ENCODE measurements at regions not wholly inside any gene's neighbourhood (a gene's known extent, or its start where the extent isn't known, plus 50 kb on each side); places are given as distances from the start of the nearest gene placed in this dataset.
"Not testable (repeated sequence)": the region's sequence is repeated elsewhere in the genome, so short reads cannot be mapped to it uniquely, and the experiment has no call there.

DNA sequence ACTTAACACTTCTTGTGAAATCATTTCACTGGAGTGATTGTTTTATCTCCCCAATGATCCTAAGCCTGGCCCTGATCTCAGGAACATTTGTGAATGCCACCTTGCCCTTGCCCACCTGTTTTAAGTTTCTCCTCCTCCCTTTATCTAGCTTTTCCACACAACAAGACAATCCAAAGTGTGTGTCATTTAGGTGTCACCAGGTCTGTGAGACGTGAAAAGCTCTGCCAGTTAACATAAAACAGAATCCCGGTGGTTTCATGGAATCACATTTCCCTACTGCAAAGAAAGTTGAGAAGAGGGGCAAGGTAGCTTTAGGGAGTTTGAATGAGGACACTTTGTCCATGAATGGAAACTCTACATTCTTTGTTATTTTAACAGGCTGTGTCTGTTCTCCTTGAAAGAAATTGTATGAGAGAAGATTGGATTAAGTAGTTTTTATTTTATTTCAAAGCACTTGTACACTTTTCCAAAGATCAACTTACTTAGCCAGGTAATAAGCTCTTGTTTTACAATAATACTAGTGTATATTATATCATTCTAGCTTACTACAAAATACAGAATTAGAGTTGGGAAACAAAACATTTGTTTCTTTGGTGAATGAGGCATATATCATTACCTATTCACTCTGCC lies 239.0 kb downstream of the ISL1 start:
- Histone ChIP-seq H3K4me3 (ENCODE audit: low read length) (no peak overlapping the region), H3K9me3 (ENCODE audit: control insufficient read depth, low read length) (peaks cover 3% of the 10 kb centered on the region), H3K4me1 (ENCODE audit: control insufficient read depth, insufficient read depth, low read length) (peaks cover 2% of the 10 kb centered on the region), H3K36me3 (ENCODE audit: control insufficient read depth, insufficient read depth, low read length, severe bottlenecking) (no peaks in the 10 kb centered on the region), H3K27me3 (replicated peaks; ENCODE audit: control insufficient read depth, insufficient read depth, low read length) (no peaks in the 10 kb centered on the region), H3K9ac (ENCODE audit: low read length) (no peak overlapping the region)
- DNase-seq (ENCODE audit: low read depth): no peak

DNA sequence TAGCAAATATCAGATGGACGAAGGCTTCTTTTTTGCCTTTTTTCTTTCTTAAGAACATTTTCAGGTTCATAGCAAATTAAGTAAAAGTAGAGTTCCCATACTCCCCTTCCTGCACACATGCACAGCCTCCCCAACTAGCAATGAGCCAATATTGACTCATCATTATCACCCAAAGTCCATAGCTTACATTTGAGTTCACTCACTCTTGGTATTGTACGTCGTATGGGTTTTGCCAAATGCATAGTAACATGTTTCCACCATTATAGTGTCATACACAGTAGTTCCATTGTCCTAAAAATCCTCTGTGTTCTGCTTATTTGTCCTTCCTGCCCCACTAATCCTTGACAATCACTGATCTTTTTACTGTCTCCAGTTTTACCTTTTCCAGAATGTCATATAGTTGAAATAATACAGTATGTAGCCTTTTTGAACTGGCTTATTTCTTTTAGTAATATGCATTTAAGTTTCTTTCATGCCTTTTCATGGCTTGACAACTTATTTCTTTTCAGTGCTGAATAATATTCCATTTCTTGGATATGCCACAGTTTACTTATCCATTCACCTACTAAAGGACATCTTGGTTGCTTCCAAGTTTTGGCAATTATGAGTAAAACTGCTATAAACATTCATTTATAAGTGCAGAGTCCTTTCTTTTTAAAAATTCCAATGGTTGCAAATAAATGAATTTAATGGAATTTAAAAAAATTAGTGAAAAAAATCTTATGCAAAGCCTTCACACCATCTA lies 242.1 kb downstream of the ISL1 start:
- Histone ChIP-seq H3K9ac (ENCODE audit: low read length) (no peak overlapping the region), H3K4me1 (ENCODE audit: control insufficient read depth, insufficient read depth, low read length) (peaks cover 2% of the 10 kb centered on the region), H3K36me3 (ENCODE audit: control insufficient read depth, insufficient read depth, low read length, severe bottlenecking) (no peaks in the 10 kb centered on the region), H3K9me3 (ENCODE audit: control insufficient read depth, low read length) (peaks cover 3% of the 10 kb centered on the region), H3K4me3 (ENCODE audit: low read length) (no peak overlapping the region), H3K27me3 (replicated peaks; ENCODE audit: control insufficient read depth, insufficient read depth, low read length) (no peaks in the 10 kb centered on the region)
- DNase-seq (ENCODE audit: low read depth): no peak

DNA sequence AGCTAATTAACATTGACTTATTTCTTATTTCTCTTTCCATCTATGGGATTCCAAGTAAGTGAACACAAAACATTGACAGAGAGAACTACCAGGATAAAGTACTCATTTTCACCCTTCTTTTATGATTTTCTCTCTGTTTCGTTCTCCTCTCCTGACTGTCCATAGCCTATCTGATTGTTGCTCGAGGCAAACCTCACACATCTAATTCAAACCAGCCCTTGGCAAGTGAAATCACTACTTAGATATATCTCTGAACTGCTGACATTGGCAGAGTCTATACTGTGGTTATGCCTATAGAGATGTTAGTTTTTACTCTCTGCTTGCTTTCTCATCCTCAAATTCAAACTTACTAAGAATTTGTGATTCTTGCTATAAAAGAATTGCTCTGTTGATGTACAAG lies 248.8 kb downstream of the ISL1 start:
- Histone ChIP-seq H3K36me3 (ENCODE audit: control insufficient read depth, insufficient read depth, low read length, severe bottlenecking) (no peaks in the 10 kb centered on the region), H3K9me3 (ENCODE audit: control insufficient read depth, low read length) (no peaks in the 10 kb centered on the region), H3K27me3 (replicated peaks; ENCODE audit: control insufficient read depth, insufficient read depth, low read length) (no peaks in the 10 kb centered on the region), H3K4me3 (ENCODE audit: low read length) (no peak overlapping the region), H3K9ac (ENCODE audit: low read length) (no peak overlapping the region), H3K4me1 (ENCODE audit: control insufficient read depth, insufficient read depth, low read length) (no peaks in the 10 kb centered on the region)
- DNase-seq (ENCODE audit: low read depth): no peak

DNA sequence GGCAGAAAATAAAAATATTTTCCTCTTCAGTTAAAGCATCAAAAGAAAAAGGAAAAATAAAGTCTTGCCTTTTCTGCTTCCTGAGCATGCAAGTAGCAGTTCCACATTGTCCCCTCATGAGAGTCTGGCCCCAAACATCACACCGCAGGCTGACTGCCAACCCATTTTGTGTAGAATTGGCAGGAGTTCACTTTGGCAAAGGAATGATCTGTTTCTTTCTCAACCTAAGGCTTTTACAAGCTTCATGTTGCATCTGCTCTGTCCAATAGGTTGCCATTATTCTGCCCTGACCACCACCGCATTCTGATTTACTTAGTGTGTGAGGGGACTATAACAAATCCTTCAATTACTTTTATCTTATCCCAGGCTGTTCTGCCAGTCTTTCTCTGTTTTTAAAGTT lies 249.5 kb downstream of the ISL1 start:
- no peaks in the 10 kb centered on the region for H3K27me3 ChIP-seq (replicated peaks; ENCODE audit: control insufficient read depth, insufficient read depth, low read length)
- H3K9me3 ChIP-seq (ENCODE audit: control insufficient read depth, low read length): no peaks in the 10 kb centered on the region
- no peak overlapping the region for H3K9ac ChIP-seq (ENCODE audit: low read length)
- no peak overlapping the region for H3K4me3 ChIP-seq (ENCODE audit: low read length)
- H3K4me1 ChIP-seq (ENCODE audit: control insufficient read depth, insufficient read depth, low read length): no peaks in the 10 kb centered on the region
- no peak for DNase-seq (ENCODE audit: low read depth)
- no peaks in the 10 kb centered on the region for H3K36me3 ChIP-seq (ENCODE audit: control insufficient read depth, insufficient read depth, low read length, severe bottlenecking)

DNA sequence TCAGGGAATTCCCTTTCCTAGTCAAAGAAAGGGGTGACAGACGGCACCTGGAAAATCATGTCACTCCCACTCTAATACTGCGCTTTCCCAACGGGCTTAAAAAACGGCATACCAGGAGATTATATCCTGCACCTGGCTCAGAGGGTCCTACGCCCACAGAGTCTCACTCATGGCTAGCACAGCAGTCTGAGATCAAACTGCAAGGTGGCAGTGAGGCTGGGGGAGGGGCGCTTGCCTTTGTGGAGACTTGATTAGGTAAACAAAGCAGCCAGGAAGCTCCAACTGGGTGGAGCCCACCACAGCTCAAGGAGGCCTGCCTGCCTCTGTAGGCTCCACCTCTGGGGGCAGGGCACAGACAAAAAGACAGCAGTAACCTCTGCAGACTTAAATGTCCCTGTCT lies 253.7 kb downstream of the ISL1 start:
- not testable (repeated sequence) for H3K27me3 ChIP-seq (replicated peaks; ENCODE audit: control insufficient read depth, insufficient read depth, low read length); H3K9me3 ChIP-seq (ENCODE audit: control insufficient read depth, low read length); H3K4me1 ChIP-seq (ENCODE audit: control insufficient read depth, insufficient read depth, low read length); H3K9ac ChIP-seq (ENCODE audit: low read length); H3K36me3 ChIP-seq (ENCODE audit: control insufficient read depth, insufficient read depth, low read length, severe bottlenecking); H3K4me3 ChIP-seq (ENCODE audit: low read length); DNase-seq (ENCODE audit: low read depth)

DNA sequence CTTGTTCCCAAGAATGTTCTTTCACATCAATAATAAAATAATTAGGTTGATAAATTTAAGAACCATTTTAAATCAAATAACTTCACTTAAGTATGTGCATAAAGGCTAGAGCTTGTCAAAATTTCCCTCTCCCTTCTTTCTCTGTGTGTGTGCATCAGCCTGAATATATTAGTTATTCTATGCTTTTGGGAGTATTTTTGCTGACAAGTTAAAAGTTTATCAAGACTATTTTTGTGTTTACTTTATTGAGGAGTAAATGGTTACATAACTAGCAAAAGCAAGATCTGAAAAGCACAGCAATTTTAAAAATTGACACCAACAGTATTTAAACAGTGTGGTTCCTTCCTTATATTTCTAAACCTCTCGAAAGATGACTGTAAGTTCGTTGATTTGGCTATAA lies 261.7 kb downstream of the ISL1 start:
- Histone ChIP-seq H3K9ac (ENCODE audit: low read length) (no peak overlapping the region), H3K9me3 (ENCODE audit: control insufficient read depth, low read length) (no peaks in the 10 kb centered on the region), H3K27me3 (replicated peaks; ENCODE audit: control insufficient read depth, insufficient read depth, low read length) (no peaks in the 10 kb centered on the region), H3K36me3 (ENCODE audit: control insufficient read depth, insufficient read depth, low read length, severe bottlenecking) (no peaks in the 10 kb centered on the region), H3K4me1 (ENCODE audit: control insufficient read depth, insufficient read depth, low read length) (no peaks in the 10 kb centered on the region), H3K4me3 (ENCODE audit: low read length) (no peak overlapping the region)
- no peak for DNase-seq (ENCODE audit: low read depth)

DNA sequence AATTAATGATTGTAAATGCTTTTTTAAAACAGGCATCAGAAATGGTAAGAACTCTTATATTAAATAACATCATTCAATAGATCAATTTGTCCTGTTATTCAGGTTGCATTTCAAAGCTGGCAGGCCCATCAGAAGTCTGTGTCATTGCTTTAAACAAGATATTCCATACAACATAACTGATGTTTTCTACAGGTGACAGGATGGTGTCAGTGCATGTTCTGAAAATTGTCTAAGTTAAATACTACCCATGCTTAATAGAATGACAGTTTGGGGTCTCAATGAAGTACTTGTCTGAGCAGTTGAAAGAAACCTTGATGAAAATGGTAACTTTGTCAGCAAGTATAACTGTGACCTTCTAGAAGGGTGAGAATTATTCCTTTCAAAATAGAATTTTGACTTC lies 263.2 kb downstream of the ISL1 start:
- Histone ChIP-seq H3K36me3 (ENCODE audit: control insufficient read depth, insufficient read depth, low read length, severe bottlenecking) (no peaks in the 10 kb centered on the region), H3K9me3 (ENCODE audit: control insufficient read depth, low read length) (no peaks in the 10 kb centered on the region), H3K9ac (ENCODE audit: low read length) (no peak overlapping the region), H3K4me1 (ENCODE audit: control insufficient read depth, insufficient read depth, low read length) (no peaks in the 10 kb centered on the region), H3K4me3 (ENCODE audit: low read length) (no peak overlapping the region), H3K27me3 (replicated peaks; ENCODE audit: control insufficient read depth, insufficient read depth, low read length) (no peaks in the 10 kb centered on the region)
- no peak for DNase-seq (ENCODE audit: low read depth)

DNA sequence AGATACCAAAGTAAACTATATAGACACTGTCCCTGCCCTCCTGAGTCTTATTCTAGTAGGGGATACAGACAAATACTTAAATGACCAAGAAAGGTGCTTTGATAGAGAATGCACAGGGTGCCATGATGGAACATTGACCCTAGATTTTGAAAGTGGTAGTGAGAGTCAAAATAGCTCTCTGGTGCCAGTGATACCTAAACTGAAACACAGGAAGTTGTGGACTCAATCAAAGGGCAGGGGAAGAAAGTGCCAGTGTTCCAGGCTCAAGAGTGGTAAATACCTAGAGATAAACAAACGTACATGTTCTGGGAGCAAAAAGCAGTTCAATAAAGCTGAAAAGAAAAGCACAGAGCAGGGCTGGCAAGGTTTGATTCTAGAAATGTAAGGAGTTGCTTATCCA lies 267.6 kb downstream of the ISL1 start:
- no peaks in the 10 kb centered on the region for H3K4me1 ChIP-seq (ENCODE audit: control insufficient read depth, insufficient read depth, low read length)
- peaks cover 4% of the 10 kb centered on the region for H3K9me3 ChIP-seq (ENCODE audit: control insufficient read depth, low read length)
- no peak overlapping the region for H3K9ac ChIP-seq (ENCODE audit: low read length)
- no peaks in the 10 kb centered on the region for H3K36me3 ChIP-seq (ENCODE audit: control insufficient read depth, insufficient read depth, low read length, severe bottlenecking)
- H3K4me3 ChIP-seq (ENCODE audit: low read length): no peak overlapping the region
- H3K27me3 ChIP-seq (replicated peaks; ENCODE audit: control insufficient read depth, insufficient read depth, low read length): peaks cover 3% of the 10 kb centered on the region
- no peak for DNase-seq (ENCODE audit: low read depth)

DNA sequence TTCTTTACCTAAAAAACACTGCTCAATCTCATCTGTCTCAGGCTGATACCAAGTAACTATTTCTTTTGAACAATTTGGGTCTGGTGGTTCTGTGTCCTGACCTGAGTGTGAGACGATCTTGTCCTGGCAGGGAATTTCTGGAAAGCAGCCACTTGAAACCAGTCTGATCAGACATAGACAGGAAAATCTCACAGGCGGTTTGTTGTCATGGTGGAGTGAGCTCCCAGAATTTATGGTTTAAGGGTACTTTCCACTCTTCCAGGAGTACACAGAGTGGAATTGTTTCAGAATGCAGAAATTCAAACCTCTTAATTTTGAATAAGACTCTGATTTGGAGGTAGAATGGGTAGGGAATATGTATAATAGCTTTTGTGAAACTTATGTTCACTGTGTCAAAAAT lies 268.2 kb downstream of the ISL1 start:
- H3K9ac ChIP-seq (ENCODE audit: low read length): no peak overlapping the region

DNA sequence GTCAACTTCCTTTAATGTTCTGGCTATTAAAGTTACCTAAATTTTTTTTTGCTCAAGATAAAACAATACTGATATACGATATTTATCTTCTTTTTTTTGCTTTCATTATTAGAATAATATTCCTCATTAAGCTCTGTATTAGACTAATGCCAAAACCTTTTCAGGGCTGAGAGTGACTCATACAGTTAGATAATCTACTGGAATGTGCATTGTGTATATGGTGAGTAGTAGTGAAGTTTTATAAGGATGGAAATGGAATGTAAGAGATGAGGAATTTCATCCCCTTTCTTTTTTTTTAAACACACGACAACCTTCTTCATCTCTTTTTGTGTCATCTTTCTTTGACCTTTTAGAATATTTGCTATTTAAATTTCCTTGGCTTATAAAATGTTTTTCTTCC lies 268.6 kb downstream of the ISL1 start:
- Histone ChIP-seq H3K9me3 (ENCODE audit: control insufficient read depth, low read length) (peaks cover 4% of the 10 kb centered on the region), H3K4me1 (ENCODE audit: control insufficient read depth, insufficient read depth, low read length) (no peaks in the 10 kb centered on the region), H3K36me3 (ENCODE audit: control insufficient read depth, insufficient read depth, low read length, severe bottlenecking) (no peaks in the 10 kb centered on the region), H3K9ac (ENCODE audit: low read length) (no peak overlapping the region), H3K4me3 (ENCODE audit: low read length) (no peak overlapping the region), H3K27me3 (replicated peaks; ENCODE audit: control insufficient read depth, insufficient read depth, low read length) (peaks cover 3% of the 10 kb centered on the region)
- DNase-seq (ENCODE audit: low read depth): no peak

More for the DNA sequence above, 268.2 kb downstream of the ISL1 start:
- H3K27me3 ChIP-seq (replicated peaks; ENCODE audit: control insufficient read depth, insufficient read depth, low read length): peaks cover 3% of the 10 kb centered on the region
- H3K36me3 ChIP-seq (ENCODE audit: control insufficient read depth, insufficient read depth, low read length, severe bottlenecking): no peaks in the 10 kb centered on the region
- no peaks in the 10 kb centered on the region for H3K4me1 ChIP-seq (ENCODE audit: control insufficient read depth, insufficient read depth, low read length)
- H3K4me3 ChIP-seq (ENCODE audit: low read length): no peak overlapping the region
- DNase-seq (ENCODE audit: low read depth): no peak
- peaks cover 4% of the 10 kb centered on the region for H3K9me3 ChIP-seq (ENCODE audit: control insufficient read depth, low read length)

DNA sequence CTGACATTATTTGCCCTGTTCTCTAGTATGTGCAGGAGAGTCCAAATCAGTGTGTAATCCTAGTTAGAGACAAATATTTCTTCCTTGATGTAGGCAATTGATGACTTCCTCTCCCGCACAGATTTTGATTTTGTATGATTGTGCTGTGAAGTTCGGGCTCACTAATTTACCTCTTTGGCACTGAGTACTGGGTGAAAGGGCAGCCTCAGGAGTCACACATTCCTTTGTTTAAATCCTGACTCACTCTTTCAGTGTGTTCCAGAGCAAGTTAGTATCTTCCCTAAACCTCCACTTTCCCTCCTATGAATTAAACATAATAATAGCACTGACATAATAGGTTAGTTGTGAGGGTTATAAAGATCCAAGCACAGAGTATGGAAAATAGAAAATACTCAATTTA lies 269.7 kb downstream of the ISL1 start:
- no peak for DNase-seq (ENCODE audit: low read depth)
- Histone ChIP-seq H3K36me3 (ENCODE audit: control insufficient read depth, insufficient read depth, low read length, severe bottlenecking) (no peaks in the 10 kb centered on the region), H3K4me3 (ENCODE audit: low read length) (no peak overlapping the region), H3K27me3 (replicated peaks; ENCODE audit: control insufficient read depth, insufficient read depth, low read length) (peaks cover 3% of the 10 kb centered on the region), H3K9me3 (ENCODE audit: control insufficient read depth, low read length) (peaks cover 4% of the 10 kb centered on the region), H3K9ac (ENCODE audit: low read length) (no peak overlapping the region), H3K4me1 (ENCODE audit: control insufficient read depth, insufficient read depth, low read length) (no peaks in the 10 kb centered on the region)

Data from adipocyte (in vitro differentiated cells).